ENCODE measurements at regions not wholly inside any gene's neighbourhood (a gene's known extent, or its start where the extent isn't known, plus 50 kb on each side); places are given as distances from the start of the nearest gene placed in this dataset.
"Not testable (repeated sequence)": the region's sequence is repeated elsewhere in the genome, so short reads cannot be mapped to it uniquely, and the experiment has no call there.

GRCh38 chr13:42373048-42373812 lies 101.3 kb downstream of the AKAP11 start:
- no peak for DNase-seq (ENCODE audit: low spot score)

GRCh38 chr13:42375663-42376062 lies 103.7 kb downstream of the AKAP11 start:
- no peak for DNase-seq (ENCODE audit: low spot score)

DNA sequence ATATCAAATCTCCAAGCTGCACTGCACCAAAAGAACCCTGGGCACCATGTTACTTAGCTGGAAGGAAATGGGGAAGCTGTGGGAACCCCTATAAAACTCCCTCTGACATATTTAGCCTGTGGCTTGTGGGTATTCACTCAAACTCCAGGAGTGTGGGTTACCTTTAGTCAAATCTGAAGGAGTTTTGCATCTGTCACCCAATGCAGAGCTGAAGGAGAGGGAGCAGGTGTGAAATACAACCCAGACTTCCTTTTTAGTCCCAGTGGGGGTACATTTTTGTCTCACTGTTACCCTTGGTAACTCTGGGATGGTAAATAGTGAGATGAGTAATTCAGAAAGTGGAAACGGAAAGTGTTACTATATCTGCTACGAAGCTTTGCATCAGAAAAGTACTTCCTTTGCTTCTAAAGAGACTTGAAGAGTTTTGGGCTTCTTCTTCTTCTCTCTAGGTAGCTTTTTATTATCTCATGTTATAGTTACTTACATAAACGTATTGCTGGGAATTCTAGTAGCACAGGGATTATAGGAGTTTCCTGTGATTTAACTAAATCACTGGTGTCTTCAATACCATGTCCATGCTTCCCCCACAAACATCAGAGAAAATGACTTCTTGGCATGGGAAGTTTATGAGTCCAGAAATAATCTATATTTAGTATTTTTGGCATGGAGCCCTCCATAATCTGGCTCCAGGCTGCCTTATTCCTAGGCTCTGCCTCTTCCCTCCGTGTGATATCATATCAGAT lies 105.9 kb downstream of the AKAP11 start:
- peak; percentile 61 for DNase-seq (ENCODE audit: low spot score)

GRCh38 chr13:42378383-42378780 lies 106.4 kb downstream of the AKAP11 start:
- no peak for DNase-seq (ENCODE audit: low spot score)

GRCh38 chr13:42379241-42379640 lies 107.3 kb downstream of the AKAP11 start:
- no peak for DNase-seq (ENCODE audit: low spot score)

GRCh38 chr13:42380420-42381164 lies 108.6 kb downstream of the AKAP11 start:
- no peak for DNase-seq (ENCODE audit: low spot score)

- DNase-seq (ENCODE audit: low spot score), result no peak
Observed at GRCh38 chr13:42381165-42381425, 109.1 kb downstream of the AKAP11 start.

- DNase-seq (ENCODE audit: low spot score), result not testable (repeated sequence)
Observed at GRCh38 chr13:42381426-42381825, 109.5 kb downstream of the AKAP11 start.

DNA sequence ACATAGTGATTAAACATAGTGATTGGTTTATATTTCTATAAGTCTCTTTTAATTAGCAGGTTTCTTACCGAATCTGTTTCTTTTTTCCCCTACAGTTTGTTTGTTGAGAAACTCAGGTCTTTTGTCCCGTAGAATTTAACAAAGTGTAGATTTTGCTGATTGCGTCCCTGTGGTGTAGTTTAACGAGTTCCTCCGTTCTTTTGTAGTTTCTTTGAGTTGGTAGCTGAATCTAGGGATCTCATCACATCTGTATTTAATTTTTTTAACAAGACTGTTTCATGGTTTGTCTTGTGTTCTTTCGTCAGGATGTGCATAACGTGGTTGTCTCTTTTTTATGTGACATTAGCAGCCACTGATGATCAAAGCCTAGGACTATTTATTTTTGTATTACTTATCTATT lies 111.1 kb downstream of the AKAP11 start:
- no peak for DNase-seq (ENCODE audit: low spot score)

GRCh38 chr13:42384265-42384664 lies 112.3 kb downstream of the AKAP11 start:
- no peak for DNase-seq (ENCODE audit: low spot score)

DNA sequence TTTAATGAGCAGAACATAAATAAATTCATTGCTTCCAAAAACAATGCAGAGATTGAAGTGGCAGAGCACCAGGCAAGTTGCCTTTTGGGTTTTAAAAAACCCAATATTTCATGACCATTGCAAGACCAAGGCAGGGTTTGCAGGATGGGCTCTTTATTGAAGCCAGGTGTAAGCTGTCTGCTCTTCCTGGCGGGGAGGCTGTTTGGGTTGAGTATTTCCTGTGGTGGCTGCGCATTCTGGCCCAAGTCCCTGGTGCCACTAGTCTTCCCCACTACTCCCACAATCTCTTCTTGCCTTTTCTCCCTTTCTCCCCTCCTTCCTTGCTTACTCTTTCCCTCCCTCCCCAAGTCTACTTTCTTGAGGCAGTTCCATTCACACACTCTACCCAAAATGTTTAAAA lies 116.4 kb downstream of the AKAP11 start:
- DNase-seq (ENCODE audit: low spot score), result no peak

DNA sequence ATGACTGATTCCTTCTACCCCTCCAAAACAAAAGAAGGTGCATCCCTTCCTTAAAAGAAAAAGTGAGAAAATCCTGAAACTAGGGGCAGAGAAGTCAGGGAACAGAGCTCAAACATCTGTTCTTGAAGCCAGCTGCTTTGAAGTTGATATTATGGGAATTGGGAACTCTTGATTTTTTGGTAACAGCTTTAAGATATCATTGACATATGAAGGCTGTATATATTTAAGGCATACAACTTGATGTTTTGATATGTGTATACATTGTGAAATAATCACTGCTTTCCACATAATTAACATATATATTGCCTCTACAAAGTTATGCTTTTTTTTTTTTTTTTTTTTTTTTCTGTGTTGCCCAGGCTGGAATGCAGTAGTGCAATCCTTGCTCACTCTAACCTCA lies 117.1 kb downstream of the AKAP11 start:
- no peak for DNase-seq (ENCODE audit: low spot score)

- DNase-seq (ENCODE audit: low spot score), result no peak
Observed at GRCh38 chr13:42392180-42392579, 120.2 kb downstream of the AKAP11 start.

DNA sequence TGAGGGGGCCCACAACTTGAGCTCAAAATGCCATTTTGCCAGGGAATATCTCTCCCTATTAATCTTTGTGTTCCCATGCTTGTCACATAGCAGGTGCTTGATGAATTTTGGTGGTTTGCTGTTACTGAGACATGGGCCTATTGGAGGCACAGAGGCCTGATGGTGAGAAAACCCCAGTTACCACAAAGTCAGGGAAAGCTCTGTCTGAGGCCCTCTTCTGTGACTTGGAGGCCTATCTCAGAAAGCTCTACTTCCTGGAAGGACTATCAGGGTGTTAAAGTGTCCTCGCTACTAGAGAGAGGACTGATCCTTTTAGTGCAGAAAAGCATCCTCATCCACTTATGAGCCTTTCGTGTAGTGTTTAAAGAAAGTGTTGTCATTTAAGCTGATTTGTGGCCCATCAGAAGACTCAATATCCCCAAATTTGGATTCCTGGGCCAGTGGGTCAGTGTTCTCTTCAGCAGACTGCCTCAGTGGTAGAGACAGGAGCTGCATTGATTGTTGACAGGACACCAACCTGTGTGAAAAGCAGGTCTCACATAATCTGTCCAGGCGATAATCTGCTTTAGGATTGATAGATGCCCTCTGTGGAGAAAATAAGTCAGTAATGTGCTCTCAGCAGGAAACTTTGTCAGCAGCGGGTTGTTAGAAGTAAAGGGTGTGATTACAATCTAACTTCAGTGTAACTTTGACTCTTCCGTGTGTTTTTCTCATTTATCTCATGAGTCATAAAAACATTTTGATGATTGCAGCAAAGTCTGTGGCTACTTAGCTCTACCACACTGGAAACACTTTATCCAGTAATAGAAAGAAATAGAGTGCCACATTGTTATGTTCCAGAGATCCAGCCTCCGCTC lies 121.0 kb downstream of the AKAP11 start:
- DNase-seq (ENCODE audit: low spot score), result no peak

- no peak for DNase-seq (ENCODE audit: low spot score)
Observed at GRCh38 chr13:42393573-42394360, 121.8 kb downstream of the AKAP11 start.

GRCh38 chr13:42394361-42394708 lies 122.4 kb downstream of the AKAP11 start:
- DNase-seq (ENCODE audit: low spot score), result no peak

- DNase-seq (ENCODE audit: low spot score), result no peak
Observed at GRCh38 chr13:42394711-42395085, 122.7 kb downstream of the AKAP11 start.

DNA sequence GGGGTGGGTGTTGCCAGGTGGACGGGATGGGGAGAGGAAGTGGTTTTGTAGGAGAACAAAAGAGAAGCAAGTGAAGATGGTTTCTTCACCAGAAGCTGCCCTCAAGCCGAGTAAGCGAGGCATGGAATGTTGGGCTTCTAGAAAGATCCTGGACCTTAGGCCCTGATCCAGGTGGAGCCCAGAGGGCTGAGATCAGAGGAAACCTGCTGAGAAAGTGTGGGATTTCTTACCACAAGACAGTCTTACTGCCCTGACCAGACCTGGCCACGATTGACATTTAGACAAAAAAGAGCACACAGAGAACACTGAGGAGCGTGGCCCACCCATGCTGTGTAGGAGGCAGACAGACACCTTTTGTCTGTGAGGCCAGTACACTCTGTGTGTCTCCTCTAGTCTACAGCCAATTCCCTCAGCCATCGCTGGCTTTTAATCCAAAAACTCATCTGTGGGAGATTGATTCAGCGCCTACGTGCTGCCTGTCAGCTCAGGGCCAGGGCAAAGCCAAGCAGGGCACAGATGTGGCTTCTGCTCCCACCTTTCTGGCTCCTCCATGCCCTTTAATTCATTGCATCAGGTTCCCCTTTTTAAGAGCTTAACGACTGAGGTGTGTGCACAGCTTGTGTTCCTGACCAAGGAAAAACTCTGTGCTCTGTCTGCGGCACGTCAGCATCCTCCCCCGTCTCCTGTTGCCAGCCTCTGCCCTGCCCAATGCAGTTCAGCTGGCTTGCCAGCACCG lies 123.3 kb downstream of the AKAP11 start:
- no peak for DNase-seq (ENCODE audit: low spot score)

DNA sequence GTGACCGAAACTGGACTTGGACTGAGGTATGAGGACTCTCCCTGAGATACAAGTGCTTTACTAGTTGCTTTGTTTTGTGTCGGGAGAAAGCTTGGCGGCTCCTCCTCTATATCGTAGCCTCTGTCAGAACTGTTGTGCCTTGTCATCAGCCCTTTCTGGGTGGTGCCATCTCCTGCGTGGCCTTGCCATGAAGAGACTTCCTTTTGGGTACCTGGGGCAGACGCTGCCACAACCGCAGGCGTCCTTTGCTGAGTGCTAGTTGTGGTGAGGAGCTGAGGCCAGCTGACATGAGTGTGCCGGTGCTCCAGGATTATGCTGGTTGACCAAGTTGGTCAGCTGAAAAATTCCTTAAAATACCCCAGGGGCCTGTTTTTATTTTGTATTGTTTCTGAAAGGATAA lies 124.5 kb downstream of the AKAP11 start:
- DNase-seq (ENCODE audit: low spot score), result no peak

GRCh38 chr13:42396901-42397655 lies 125.1 kb downstream of the AKAP11 start:
- no peak for DNase-seq (ENCODE audit: low spot score)
